IPS-20b (cell line): ENCODE measurements at regions not wholly inside any gene's neighbourhood (a gene's known extent, or its start where the extent isn't known, plus 50 kb on each side); places are given as distances from the start of the nearest gene placed in this dataset.

Experiments used
- H3K27ac ChIP-seq: one replicate; pipeline ENCODE4 v1.5.1; 2013; ENCODE audit warnings: low read length
- H3K27me3 ChIP-seq: 2 replicates; pipeline ENCODE4 v1.6.1; 2013; ENCODE audit warnings: mild to moderate bottlenecking, low read length, inconsistent platforms; ENCODE audit not compliant: insufficient read depth
- H3K36me3 ChIP-seq: 2 replicates; pipeline ENCODE4 v1.6.1; 2013; ENCODE audit warnings: low read depth, mild to moderate bottlenecking, inconsistent platforms, low read length, moderate library complexity; ENCODE audit not compliant: insufficient read depth
- H3K4me1 ChIP-seq: 2 replicates; pipeline ENCODE4 v1.6.1; 2013; ENCODE audit warnings: mild to moderate bottlenecking, control low read depth, inconsistent platforms, low read length, moderate library complexity; ENCODE audit not compliant: insufficient read depth
- H3K4me3 ChIP-seq: 2 replicates; pipeline ENCODE4 v1.5.1; 2013; ENCODE audit warnings: mild to moderate bottlenecking, low read length, inconsistent platforms
- H3K9ac ChIP-seq: 2 replicates; pipeline ENCODE4 v1.6.1; 2013; ENCODE audit warnings: low read depth, mild to moderate bottlenecking, inconsistent platforms, low read length, moderate library complexity
- H3K9me3 ChIP-seq: 2 replicates; pipeline ENCODE4 v1.6.1; 2013; ENCODE audit warnings: mild to moderate bottlenecking, low read depth, low read length, inconsistent platforms; ENCODE audit not compliant: insufficient read depth

GRCh38 chr1:189659731-189660130 is 817.9 kb downstream of the BRINP3 start:
- Histone ChIP-seq H3K4me1 (no peaks in the 10 kb centered on the region), H3K4me3 (no peak overlapping the region), H3K27ac (no peak overlapping the region), H3K36me3 (no peaks in the 10 kb centered on the region), H3K9me3 (no peaks in the 10 kb centered on the region), H3K27me3 (no peaks in the 10 kb centered on the region), H3K9ac (no peak overlapping the region)

DNA sequence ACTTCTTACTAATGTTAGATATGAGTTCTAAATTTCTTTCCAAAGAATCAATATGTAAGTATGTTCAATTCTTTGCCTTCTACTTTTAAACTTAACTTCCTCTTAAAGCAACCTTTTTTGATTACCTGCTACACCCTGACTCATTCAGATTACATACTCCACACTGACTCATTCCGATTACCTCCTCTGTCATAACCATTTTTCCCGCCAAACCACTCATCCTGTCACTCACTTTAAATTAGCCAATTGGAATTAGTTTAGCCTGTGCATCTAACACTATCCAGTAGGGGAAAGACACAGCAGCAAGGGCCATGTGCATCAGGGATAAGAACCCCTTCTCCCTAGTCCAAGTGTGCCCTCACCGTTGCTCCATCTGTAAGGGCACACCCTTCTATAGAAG is 815.5 kb downstream of the BRINP3 start:
- Histone ChIP-seq H3K9ac (no peak overlapping the region), H3K4me3 (no peak overlapping the region), H3K27ac (no peak overlapping the region), H3K27me3 (no peaks in the 10 kb centered on the region), H3K36me3 (no peaks in the 10 kb centered on the region), H3K9me3 (no peaks in the 10 kb centered on the region), H3K4me1 (no peaks in the 10 kb centered on the region)

DNA sequence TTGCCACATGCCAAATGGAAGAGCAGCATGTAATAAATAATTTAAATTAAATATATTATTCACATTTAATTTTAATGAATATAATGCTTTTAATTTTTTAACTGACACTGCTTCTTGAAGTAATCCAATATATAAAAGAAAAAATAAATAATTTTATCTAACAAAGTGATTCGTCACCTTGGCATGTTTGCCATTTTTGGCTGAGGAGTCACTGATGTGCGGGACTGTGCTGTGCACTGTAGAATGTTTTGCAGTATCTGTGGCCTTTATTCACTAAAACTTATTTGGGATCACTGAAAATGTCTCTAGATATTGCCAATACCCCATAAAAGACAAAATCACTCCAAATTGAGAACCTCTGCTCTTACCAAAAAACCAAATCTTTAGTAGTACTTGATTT is 807.8 kb downstream of the BRINP3 start:
- Histone ChIP-seq H3K4me3 (no peak overlapping the region), H3K36me3 (no peaks in the 10 kb centered on the region), H3K9ac (no peak overlapping the region), H3K4me1 (no peaks in the 10 kb centered on the region), H3K27me3 (no peaks in the 10 kb centered on the region), H3K9me3 (no peaks in the 10 kb centered on the region), H3K27ac (no peak overlapping the region)

DNA sequence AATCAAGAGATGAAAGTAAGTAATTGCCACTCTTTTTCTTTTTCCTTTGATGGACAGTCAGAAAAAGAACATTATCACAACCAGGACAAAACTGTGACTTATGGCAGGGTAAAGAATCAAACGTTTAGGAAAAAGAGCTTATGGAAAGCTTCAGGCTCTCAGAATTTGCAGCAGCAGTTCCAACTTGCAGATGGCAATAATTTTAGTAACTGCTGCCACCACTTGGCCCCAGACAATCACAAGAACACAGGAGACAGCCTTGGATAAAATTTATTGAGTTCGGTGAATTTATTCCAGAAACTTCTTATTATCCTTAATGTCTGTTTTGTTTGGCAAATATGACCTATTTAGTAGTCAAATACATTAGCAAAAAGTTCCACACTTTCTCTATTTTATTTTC is 804.4 kb downstream of the BRINP3 start:
- no peaks in the 10 kb centered on the region for H3K9me3 ChIP-seq
- H3K36me3 ChIP-seq: no peaks in the 10 kb centered on the region
- no peak overlapping the region for H3K9ac ChIP-seq
- no peaks in the 10 kb centered on the region for H3K4me1 ChIP-seq
- H3K27ac ChIP-seq: no peak overlapping the region
- no peaks in the 10 kb centered on the region for H3K27me3 ChIP-seq
- no peak overlapping the region for H3K4me3 ChIP-seq

- Histone ChIP-seq H3K27ac (no peak overlapping the region), H3K4me3 (no peak overlapping the region), H3K27me3 (no peaks in the 10 kb centered on the region), H3K4me1 (no peaks in the 10 kb centered on the region), H3K36me3 (no peaks in the 10 kb centered on the region), H3K9me3 (no peaks in the 10 kb centered on the region), H3K9ac (no peak overlapping the region)
Measured at GRCh38 chr1:189675712-189676244, 801.9 kb downstream of the BRINP3 start.

DNA sequence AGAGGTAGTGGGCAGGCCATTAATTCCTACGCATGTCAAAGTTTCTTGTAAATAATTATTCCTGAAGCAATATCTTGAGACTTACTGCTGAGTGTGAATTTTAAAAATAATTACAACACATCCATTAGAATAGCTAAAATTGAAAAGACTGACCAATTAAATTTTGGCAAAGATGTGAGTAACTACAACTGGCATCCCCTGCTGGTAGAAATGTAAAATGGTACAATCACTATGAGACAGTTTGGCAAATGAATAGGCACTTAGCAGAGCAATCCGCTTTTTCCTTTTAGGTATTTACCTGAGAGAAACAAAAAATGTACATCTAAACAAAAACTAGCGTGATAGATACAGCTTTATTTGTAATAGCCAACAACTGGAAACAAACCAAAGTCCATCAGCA is 798.9 kb downstream of the BRINP3 start:
- H3K4me1 ChIP-seq: no peaks in the 10 kb centered on the region
- H3K4me3 ChIP-seq: no peak overlapping the region
- H3K27ac ChIP-seq: no peak overlapping the region
- no peak overlapping the region for H3K9ac ChIP-seq
- no peaks in the 10 kb centered on the region for H3K36me3 ChIP-seq
- no peaks in the 10 kb centered on the region for H3K27me3 ChIP-seq
- H3K9me3 ChIP-seq: no peaks in the 10 kb centered on the region

DNA sequence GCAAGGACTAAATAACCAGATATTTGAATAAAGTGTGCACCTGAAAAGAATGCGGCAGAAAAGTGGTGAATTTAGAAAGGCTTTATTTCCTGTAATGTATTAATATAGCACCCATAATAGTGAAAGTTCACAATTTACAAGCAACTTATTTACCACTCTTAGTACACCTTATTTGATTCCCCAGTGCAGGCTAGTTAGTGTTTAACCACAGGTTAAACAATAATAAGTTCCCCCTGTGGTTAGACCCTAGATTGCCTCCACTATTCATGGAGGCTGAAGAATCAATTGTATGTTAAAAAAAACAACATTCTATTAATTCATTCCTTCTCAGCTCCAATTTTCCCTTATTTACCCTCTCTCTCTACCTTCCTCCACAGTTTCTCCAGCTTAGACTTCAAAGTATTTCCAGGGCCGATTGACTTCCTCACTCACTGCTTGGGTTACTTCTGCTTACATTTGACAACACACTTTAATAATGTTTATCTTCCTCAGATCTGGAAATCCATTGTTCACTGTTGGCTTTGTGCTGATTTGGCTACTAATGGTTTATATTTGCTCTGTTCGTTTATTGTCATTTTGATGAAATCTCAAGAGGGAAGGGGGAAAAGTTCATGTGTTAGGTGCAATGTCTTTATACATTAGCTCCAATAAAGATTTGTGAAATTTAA is 796.3 kb downstream of the BRINP3 start:
- Histone ChIP-seq H3K9ac (no peak overlapping the region), H3K36me3 (no peaks in the 10 kb centered on the region), H3K4me3 (no peak overlapping the region), H3K27ac (no peak overlapping the region), H3K27me3 (no peaks in the 10 kb centered on the region), H3K4me1 (no peaks in the 10 kb centered on the region), H3K9me3 (no peaks in the 10 kb centered on the region)

- H3K27me3 ChIP-seq: no peaks in the 10 kb centered on the region
- H3K27ac ChIP-seq: no peak overlapping the region
- no peaks in the 10 kb centered on the region for H3K9me3 ChIP-seq
- no peak overlapping the region for H3K9ac ChIP-seq
- no peaks in the 10 kb centered on the region for H3K4me1 ChIP-seq
- no peaks in the 10 kb centered on the region for H3K36me3 ChIP-seq
- no peak overlapping the region for H3K4me3 ChIP-seq
Measured at GRCh38 chr1:189682591-189682990, 795.1 kb downstream of the BRINP3 start.

- Histone ChIP-seq H3K9me3 (no peaks in the 10 kb centered on the region), H3K27me3 (no peaks in the 10 kb centered on the region), H3K36me3 (no peaks in the 10 kb centered on the region), H3K4me3 (no peak overlapping the region), H3K9ac (no peak overlapping the region), H3K27ac (no peak overlapping the region), H3K4me1 (no peaks in the 10 kb centered on the region)
Measured at GRCh38 chr1:189686288-189686687, 791.4 kb downstream of the BRINP3 start.

DNA sequence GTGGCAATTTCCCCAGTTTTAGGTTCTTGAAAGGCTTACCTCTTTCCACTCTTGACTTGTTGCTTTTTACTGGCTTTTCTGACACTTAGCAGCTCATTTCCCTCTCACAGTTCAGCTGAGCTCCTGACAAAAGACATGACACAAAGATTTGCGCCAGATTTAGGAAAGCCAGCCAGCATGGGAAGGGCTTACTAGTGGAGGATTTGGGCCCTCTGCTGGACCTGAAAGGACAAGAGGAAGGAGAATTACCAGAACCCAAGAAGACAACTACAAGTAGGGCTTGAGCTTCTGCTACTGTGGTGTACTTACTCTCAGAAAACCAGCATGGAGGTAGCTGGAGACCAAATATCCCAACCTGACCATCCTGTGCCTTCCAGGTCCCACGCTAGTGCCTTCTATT is 784.5 kb downstream of the BRINP3 start:
- Histone ChIP-seq H3K4me1 (no peaks in the 10 kb centered on the region), H3K36me3 (no peaks in the 10 kb centered on the region), H3K4me3 (no peak overlapping the region)

GRCh38 chr1:189696297-189696696 is 781.4 kb downstream of the BRINP3 start:
- H3K9me3 ChIP-seq: no peaks in the 10 kb centered on the region
- H3K9ac ChIP-seq: no peak overlapping the region
- no peak overlapping the region for H3K27ac ChIP-seq
- H3K27me3 ChIP-seq: no peaks in the 10 kb centered on the region
- no peaks in the 10 kb centered on the region for H3K36me3 ChIP-seq
- no peak overlapping the region for H3K4me3 ChIP-seq
- H3K4me1 ChIP-seq: no peaks in the 10 kb centered on the region

More for the DNA sequence above, 784.5 kb downstream of the BRINP3 start:
- Histone ChIP-seq H3K9me3 (no peaks in the 10 kb centered on the region), H3K9ac (no peak overlapping the region), H3K27me3 (no peaks in the 10 kb centered on the region), H3K27ac (no peak overlapping the region)

DNA sequence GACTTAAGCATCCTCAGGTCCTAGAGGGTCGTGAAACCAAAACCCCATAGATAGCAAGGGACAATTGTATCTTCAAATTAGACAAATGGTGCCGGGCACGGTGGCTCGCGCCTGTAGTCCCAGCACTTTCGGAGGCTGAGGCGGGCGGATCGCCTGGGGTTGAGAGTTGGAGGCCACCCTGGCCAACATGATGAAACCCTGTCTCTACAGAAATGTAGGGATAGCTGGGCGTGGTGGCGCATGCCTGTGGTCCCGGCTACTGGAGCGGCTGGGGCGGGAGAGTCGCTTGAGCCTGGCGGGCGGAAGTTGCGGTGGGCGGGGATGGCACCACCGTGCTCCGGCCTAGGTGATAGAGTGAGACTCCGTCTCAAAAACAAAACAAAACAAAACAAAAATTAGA is 780.6 kb downstream of the BRINP3 start:
- Histone ChIP-seq H3K9me3 (no peaks in the 10 kb centered on the region), H3K27ac (no peak overlapping the region), H3K4me3 (no peak overlapping the region), H3K4me1 (no peaks in the 10 kb centered on the region), H3K9ac (no peak overlapping the region), H3K27me3 (no peaks in the 10 kb centered on the region), H3K36me3 (no peaks in the 10 kb centered on the region)
